Muscle layer of colon (tissue), 2 donors: ENCODE measurements at regions not wholly inside any gene's neighbourhood (a gene's known extent, or its start where the extent isn't known, plus 50 kb on each side); places are given as distances from the start of the nearest gene placed in this dataset.

Experiments used
- H3K27ac ChIP-seq: one replicate; pipeline ENCODE4 v1.7.0; 2013; ENCODE audit warnings: low read depth, mild to moderate bottlenecking, low read length, moderate library complexity
- H3K27me3 ChIP-seq, 2 donors: one replicate each; pipeline ENCODE4 v1.7.0; 2013; ENCODE audit warnings: low read length in 2 of 2, mild to moderate bottlenecking in 2 of 2; ENCODE audit not compliant: insufficient read depth in 2 of 2, control insufficient read depth in 1 of 2
- H3K36me3 ChIP-seq: one replicate; pipeline ENCODE4 v1.7.0; 2013; ENCODE audit warnings: mild to moderate bottlenecking, low read length; ENCODE audit not compliant: insufficient read depth
- H3K4me1 ChIP-seq: one replicate; pipeline ENCODE4 v1.7.0; 2013; ENCODE audit warnings: mild to moderate bottlenecking, low read length; ENCODE audit not compliant: insufficient read depth
- H3K4me3 ChIP-seq, 2 donors: one replicate each; pipeline ENCODE4 v1.7.0; 2013; ENCODE audit warnings: low read length in 2 of 2, low read depth in 1 of 2, mild to moderate bottlenecking in 1 of 2, moderate library complexity in 1 of 2
- H3K9ac ChIP-seq: one replicate; pipeline ENCODE4 v1.7.0; 2013; ENCODE audit warnings: low read length
- H3K9me3 ChIP-seq: one replicate; pipeline ENCODE4 v1.7.0; 2013; ENCODE audit warnings: mild to moderate bottlenecking, low read length
- donor health status: abdominal sarcoma.
- donor health status: Adenocarcinoma of cecum.

- H3K9ac ChIP-seq: no peak overlapping the region
- H3K27ac ChIP-seq: no peak overlapping the region
- no peaks in the 10 kb centered on the region for H3K9me3 ChIP-seq
- no peaks in the 10 kb centered on the region for H3K4me1 ChIP-seq
- no peaks in the 10 kb centered on the region for H3K27me3 ChIP-seq
- no peaks in the 10 kb centered on the region for H3K36me3 ChIP-seq
- H3K4me3 ChIP-seq: no peak overlapping the region
Observed at GRCh38 chr14:86257973-86258372, 728.0 kb downstream of the FLRT2 start.

DNA sequence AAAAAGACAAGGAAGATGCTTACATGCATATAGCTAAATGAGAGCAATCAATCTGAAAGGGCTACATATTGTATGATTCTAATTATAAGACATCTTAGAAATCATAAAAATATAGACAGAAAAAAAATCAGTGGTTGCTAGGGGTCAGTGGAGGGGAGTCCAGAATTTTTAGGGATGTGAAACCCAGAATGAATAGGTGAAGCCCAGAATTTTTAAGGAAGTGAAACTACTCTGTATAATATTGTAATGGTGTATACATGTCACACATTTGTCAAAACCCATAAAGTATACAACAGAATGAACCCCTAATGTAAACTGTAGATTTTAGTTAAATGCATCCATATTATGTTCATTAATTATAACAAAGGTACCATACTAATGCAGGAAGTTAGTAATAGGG lies 713.2 kb downstream of the FLRT2 start:
- Histone ChIP-seq H3K36me3 (no peaks in the 10 kb centered on the region), H3K4me3 (no peak overlapping the region), H3K9me3 (no peaks in the 10 kb centered on the region), H3K27ac (no peak overlapping the region), H3K27me3 (no peaks in the 10 kb centered on the region), H3K9ac (no peak overlapping the region), H3K4me1 (no peaks in the 10 kb centered on the region)

- H3K4me1 ChIP-seq: no peaks in the 10 kb centered on the region
- H3K4me3 ChIP-seq: no peak overlapping the region
- H3K9ac ChIP-seq: no peak overlapping the region
- no peaks in the 10 kb centered on the region for H3K27me3 ChIP-seq
- no peaks in the 10 kb centered on the region for H3K9me3 ChIP-seq
- H3K27ac ChIP-seq: no peak overlapping the region
- no peaks in the 10 kb centered on the region for H3K36me3 ChIP-seq
Observed at GRCh38 chr14:86237733-86238132, 707.8 kb downstream of the FLRT2 start.

DNA sequence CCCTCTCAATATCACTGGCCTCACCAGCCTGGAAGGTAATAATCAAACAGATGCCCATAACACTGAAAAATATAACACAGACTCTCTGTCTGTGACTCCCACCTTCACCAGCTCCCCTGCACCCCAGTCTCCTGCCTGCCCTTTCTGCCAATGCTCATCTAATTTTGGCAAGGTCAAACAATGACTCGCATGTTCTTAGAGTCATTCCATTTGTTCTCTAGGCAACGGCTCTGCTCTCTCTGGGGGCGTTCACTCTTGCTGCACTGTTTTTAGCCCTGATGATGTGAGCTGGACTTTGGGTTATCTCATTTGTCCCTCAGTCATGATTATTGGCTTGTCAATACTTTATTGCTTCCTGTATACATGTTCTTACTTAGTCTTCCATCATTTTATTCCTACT lies 691.8 kb downstream of the FLRT2 start:
- no peak overlapping the region for H3K27ac ChIP-seq
- H3K4me1 ChIP-seq: no peaks in the 10 kb centered on the region
- H3K27me3 ChIP-seq: no peaks in the 10 kb centered on the region
- H3K9ac ChIP-seq: no peak overlapping the region
- H3K9me3 ChIP-seq: no peaks in the 10 kb centered on the region
- no peak overlapping the region for H3K4me3 ChIP-seq
- H3K36me3 ChIP-seq: no peaks in the 10 kb centered on the region

- no peaks in the 10 kb centered on the region for H3K27me3 ChIP-seq
- no peaks in the 10 kb centered on the region for H3K4me1 ChIP-seq
- no peaks in the 10 kb centered on the region for H3K36me3 ChIP-seq
- no peaks in the 10 kb centered on the region for H3K9me3 ChIP-seq
- H3K27ac ChIP-seq: no peak overlapping the region
- no peak overlapping the region for H3K4me3 ChIP-seq
- no peak overlapping the region for H3K9ac ChIP-seq
Observed at GRCh38 chr14:86221000-86221399, 691.1 kb downstream of the FLRT2 start.

GRCh38 chr14:86217523-86217922 lies 687.6 kb downstream of the FLRT2 start:
- Histone ChIP-seq H3K27me3 (no peaks in the 10 kb centered on the region), H3K9me3 (no peaks in the 10 kb centered on the region), H3K27ac (no peak overlapping the region), H3K36me3 (no peaks in the 10 kb centered on the region), H3K4me3 (no peak overlapping the region), H3K4me1 (no peaks in the 10 kb centered on the region), H3K9ac (no peak overlapping the region)

GRCh38 chr14:86203843-86204242 lies 673.9 kb downstream of the FLRT2 start:
- Histone ChIP-seq H3K4me3 (no peak overlapping the region), H3K4me1 (no peaks in the 10 kb centered on the region), H3K27me3 (no peaks in the 10 kb centered on the region), H3K9ac (no peak overlapping the region), H3K9me3 (no peaks in the 10 kb centered on the region), H3K36me3 (no peaks in the 10 kb centered on the region), H3K27ac (no peak overlapping the region)

GRCh38 chr14:86196471-86196870 lies 666.5 kb downstream of the FLRT2 start:
- Histone ChIP-seq H3K27me3 (no peaks in the 10 kb centered on the region), H3K4me3 (no peak overlapping the region), H3K27ac (no peak overlapping the region), H3K9me3 (no peaks in the 10 kb centered on the region), H3K36me3 (no peaks in the 10 kb centered on the region), H3K4me1 (no peaks in the 10 kb centered on the region), H3K9ac (no peak overlapping the region)

GRCh38 chr14:86193756-86194155 lies 663.8 kb downstream of the FLRT2 start:
- Histone ChIP-seq H3K27ac (no peak overlapping the region), H3K4me3 (no peak overlapping the region), H3K9ac (no peak overlapping the region), H3K9me3 (no peaks in the 10 kb centered on the region), H3K36me3 (no peaks in the 10 kb centered on the region), H3K27me3 (no peaks in the 10 kb centered on the region), H3K4me1 (no peaks in the 10 kb centered on the region)

DNA sequence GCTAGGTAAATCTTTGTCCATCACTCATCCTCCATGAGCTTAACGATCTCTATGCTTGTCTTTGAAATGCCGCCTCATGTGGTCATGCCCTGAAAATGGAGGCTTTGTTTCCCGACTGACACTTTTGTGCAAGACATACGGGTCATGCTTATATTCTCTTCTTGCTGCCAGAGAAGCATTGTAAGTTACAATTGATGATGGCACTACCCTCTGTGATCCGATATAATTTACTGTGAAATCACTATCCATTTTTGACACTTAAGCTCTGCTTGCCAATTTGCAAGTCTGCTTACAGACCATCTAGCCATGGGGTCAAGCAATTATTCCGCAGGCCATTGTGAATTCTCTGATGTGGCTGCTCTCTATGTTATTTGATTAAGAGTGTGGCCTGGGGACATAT lies 650.0 kb downstream of the FLRT2 start:
- Histone ChIP-seq H3K27ac (no peak overlapping the region), H3K4me1 (no peaks in the 10 kb centered on the region), H3K27me3 (no peaks in the 10 kb centered on the region), H3K4me3 (no peak overlapping the region), H3K36me3 (no peaks in the 10 kb centered on the region), H3K9ac (no peak overlapping the region), H3K9me3 (no peaks in the 10 kb centered on the region)

DNA sequence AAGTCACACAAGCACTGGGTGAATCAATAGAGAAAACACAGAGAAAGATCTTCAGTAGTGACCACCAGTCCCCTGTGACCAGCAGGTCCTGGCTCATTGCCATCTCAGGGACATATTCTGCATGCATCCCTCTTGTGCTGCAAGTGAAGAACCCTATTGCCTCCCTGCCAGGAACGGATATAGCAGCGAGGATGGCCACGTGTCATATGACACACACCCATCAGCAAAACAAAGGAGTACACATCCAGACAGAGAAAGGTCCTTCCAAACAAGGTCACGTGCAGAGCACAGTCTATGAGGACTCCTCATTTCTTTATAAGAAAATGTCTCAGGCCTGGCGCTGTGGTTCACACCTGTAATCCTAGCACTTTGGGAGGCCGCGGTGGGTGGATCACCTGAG lies 638.4 kb downstream of the FLRT2 start:
- no peak overlapping the region for H3K4me3 ChIP-seq
- H3K36me3 ChIP-seq: no peaks in the 10 kb centered on the region
- no peaks in the 10 kb centered on the region for H3K4me1 ChIP-seq
- H3K27me3 ChIP-seq: no peaks in the 10 kb centered on the region
- no peak overlapping the region for H3K27ac ChIP-seq
- H3K9ac ChIP-seq: no peak overlapping the region
- no peaks in the 10 kb centered on the region for H3K9me3 ChIP-seq

DNA sequence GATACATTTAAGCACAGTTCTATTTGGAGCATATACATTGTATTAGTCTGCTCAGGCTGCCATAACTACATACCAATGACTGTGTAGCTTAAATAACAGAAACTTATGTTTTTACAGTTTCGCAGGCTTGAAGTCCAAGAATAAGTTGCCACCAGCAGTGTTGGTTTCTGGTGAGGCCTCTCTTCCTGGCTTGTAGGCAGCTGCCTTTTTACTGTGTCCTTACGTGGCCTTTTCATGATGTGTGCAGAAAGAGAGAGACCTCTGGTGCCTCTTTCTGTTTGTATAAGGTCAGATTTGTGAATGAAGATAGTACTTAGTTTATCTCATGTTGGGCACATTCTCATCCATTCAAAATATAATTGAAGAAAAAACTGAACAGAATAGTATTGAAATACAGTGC lies 636.6 kb downstream of the FLRT2 start:
- Histone ChIP-seq H3K4me1 (no peaks in the 10 kb centered on the region), H3K9me3 (no peaks in the 10 kb centered on the region), H3K4me3 (no peak overlapping the region), H3K27me3 (no peaks in the 10 kb centered on the region), H3K27ac (no peak overlapping the region), H3K36me3 (no peaks in the 10 kb centered on the region), H3K9ac (no peak overlapping the region)
